WERI-Rb-1 (cell line): ENCODE measurements at regions not wholly inside any gene's neighbourhood (a gene's known extent, or its start where the extent isn't known, plus 50 kb on each side); places are given as distances from the start of the nearest gene placed in this dataset.

ENCODE experiments used
- DNase-seq: peaks from one replicate; pipeline ENCODE4 v3.0.0-alpha.2; 2020
- H3K27ac ChIP-seq: fragments of 250-450 bp; sonication (Bioruptor Pico); 2 replicates; pipeline ENCODE4 v1.5.1; 2020; ENCODE audit warnings: mild to moderate bottlenecking, moderate library complexity
- H3K27me3 ChIP-seq: fragments of 250-450 bp; sonication (Bioruptor Pico); 2 replicates; pipeline ENCODE4 v1.5.1; 2021; ENCODE audit warnings: mild to moderate bottlenecking, low read depth, moderate library complexity; ENCODE audit not compliant: insufficient read depth, severe bottlenecking
- H3K36me3 ChIP-seq: fragments of 250-450 bp; sonication (Bioruptor Pico); 2 replicates; pipeline ENCODE4 v1.5.1; 2020; ENCODE audit warnings: mild to moderate bottlenecking, moderate library complexity
- H3K4me3 ChIP-seq: 2 replicates; pipeline ENCODE4 v1.5.1; 2011; ENCODE audit warnings: low read depth, mild to moderate bottlenecking, control low read depth, low read length
- H3K9me3 ChIP-seq: fragments of 250-450 bp; sonication (Bioruptor Pico); 2 replicates; pipeline ENCODE4 v1.5.1; 2021; ENCODE audit warnings: mild to moderate bottlenecking, moderate library complexity; ENCODE audit not compliant: severe bottlenecking
- CTCF ChIP-seq: IDR thresholded peaks from 2 replicates; pipeline ENCODE4 v1.5.1; 2011; ENCODE audit warnings: low read depth, mild to moderate bottlenecking, control low read depth, inconsistent platforms, low read length

DNA sequence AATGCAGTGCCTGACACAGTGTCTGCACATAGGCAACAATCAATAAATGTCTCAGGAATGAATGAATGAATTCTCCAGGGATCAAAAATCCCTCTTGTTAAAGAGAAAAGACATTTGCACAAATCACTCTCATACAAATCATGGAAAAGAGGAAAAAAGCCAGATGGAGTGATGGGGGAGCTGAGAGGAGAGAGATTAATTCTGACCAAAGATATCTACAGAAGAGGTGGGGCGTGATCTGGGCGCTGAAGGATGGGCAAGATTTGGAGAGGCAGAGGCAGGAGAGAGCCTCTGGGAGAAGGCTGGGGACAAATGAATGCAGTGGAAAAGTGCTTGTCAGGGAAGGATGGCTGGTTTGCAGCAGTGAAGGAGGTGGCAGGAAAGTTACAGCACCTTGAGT, 142.9 kb upstream of the BACH2 start:
- TF ChIP-seq CTCF, result no peak

GRCh38 chr6:90436403-90436802, 139.8 kb upstream of the BACH2 start:
- Histone ChIP-seq H3K4me3 (no peak overlapping the region), H3K27me3 (no peaks in the 10 kb centered on the region), H3K27ac (no peak overlapping the region), H3K9me3 (peaks cover 9% of the 10 kb centered on the region), H3K36me3 (no peaks in the 10 kb centered on the region)
- TF ChIP-seq CTCF, result no peak
- no peak for DNase-seq

More for the DNA sequence above, 142.9 kb upstream of the BACH2 start:
- no peaks in the 10 kb centered on the region for H3K27me3 ChIP-seq
- H3K27ac ChIP-seq, result no peak overlapping the region
- H3K4me3 ChIP-seq, result no peak overlapping the region
- H3K9me3 ChIP-seq, result no peaks in the 10 kb centered on the region
- no peaks in the 10 kb centered on the region for H3K36me3 ChIP-seq
- no peak for DNase-seq

- H3K36me3 ChIP-seq, result no peaks in the 10 kb centered on the region
- no peak for TF ChIP-seq CTCF
- H3K27ac ChIP-seq, result no peak overlapping the region
- DNase-seq, result no peak
- H3K9me3 ChIP-seq, result peaks cover 9% of the 10 kb centered on the region
- H3K4me3 ChIP-seq, result no peak overlapping the region
- H3K27me3 ChIP-seq, result no peaks in the 10 kb centered on the region
Observed at GRCh38 chr6:90435207-90435899, 138.7 kb upstream of the BACH2 start.

GRCh38 chr6:90434094-90434493, 137.5 kb upstream of the BACH2 start:
- peak; percentile 24 for DNase-seq
- no peaks in the 10 kb centered on the region for H3K27me3 ChIP-seq
- no peak overlapping the region for H3K27ac ChIP-seq
- no peaks in the 10 kb centered on the region for H3K36me3 ChIP-seq
- H3K9me3 ChIP-seq, result peaks cover 9% of the 10 kb centered on the region
- peak; percentile 51 for TF ChIP-seq CTCF
- no peak overlapping the region for H3K4me3 ChIP-seq

DNA sequence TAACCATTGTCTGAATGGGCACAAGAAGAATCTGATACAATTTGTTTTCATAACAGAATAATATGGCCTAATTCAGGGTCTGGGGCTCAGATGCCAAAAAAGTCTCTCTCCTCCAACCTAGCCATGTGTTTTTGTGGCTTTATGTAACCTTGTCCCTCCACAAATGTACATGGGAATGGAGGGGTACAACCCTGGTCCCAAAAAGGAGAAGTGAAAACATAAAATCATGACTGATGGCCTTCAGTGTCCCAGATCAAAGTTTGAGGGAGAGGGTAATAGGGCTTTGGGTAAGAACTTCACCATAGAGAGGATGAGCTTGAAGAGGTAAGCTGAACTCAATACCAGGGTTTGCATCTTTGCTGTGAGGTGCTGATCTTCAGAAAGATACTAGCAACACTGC, 136.3 kb upstream of the BACH2 start:
- Histone ChIP-seq H3K4me3 (no peak overlapping the region), H3K27me3 (no peaks in the 10 kb centered on the region), H3K27ac (no peak overlapping the region), H3K36me3 (no peaks in the 10 kb centered on the region), H3K9me3 (peaks cover 9% of the 10 kb centered on the region)
- TF ChIP-seq CTCF, result no peak
- DNase-seq, result no peak

GRCh38 chr6:90432041-90432775, 135.6 kb upstream of the BACH2 start:
- H3K27ac ChIP-seq, result no peak overlapping the region

More at GRCh38 chr6:90432041-90432775, 135.6 kb upstream of the BACH2 start:
- TF ChIP-seq CTCF, result no peak
- peaks cover 9% of the 10 kb centered on the region for H3K9me3 ChIP-seq
- no peak overlapping the region for H3K4me3 ChIP-seq
- H3K36me3 ChIP-seq, result no peaks in the 10 kb centered on the region
- no peaks in the 10 kb centered on the region for H3K27me3 ChIP-seq
- no peak for DNase-seq
